Esophagus (tissue), 2 donors: ENCODE measurements at regions not wholly inside any gene's neighbourhood (a gene's known extent, or its start where the extent isn't known, plus 50 kb on each side); places are given as distances from the start of the nearest gene placed in this dataset.

Experiments used
- H3K27ac ChIP-seq, 2 donors: one replicate each; pipeline ENCODE4 v1.5.1; 2013; ENCODE audit warnings: low read depth in 2 of 2, mild to moderate bottlenecking in 2 of 2, inconsistent platforms in 1 of 2, low read length in 1 of 2, moderate library complexity in 1 of 2
- H3K27me3 ChIP-seq, 2 donors: one replicate each; pipeline ENCODE4 v1.6.1; 2013; ENCODE audit warnings: low read length in 2 of 2, control low read depth in 1 of 2, mild to moderate bottlenecking in 1 of 2; ENCODE audit not compliant: insufficient read depth in 2 of 2, control insufficient read depth in 1 of 2
- H3K36me3 ChIP-seq, 2 donors: one replicate each; pipeline ENCODE4 v1.6.1; 2013; ENCODE audit warnings: low read length in 1 of 2; ENCODE audit not compliant: control insufficient read depth in 2 of 2, insufficient read depth in 2 of 2
- H3K4me1 ChIP-seq, 2 donors: one replicate each; pipeline ENCODE4 v1.6.1; 2013; ENCODE audit warnings: low read length in 1 of 2; ENCODE audit not compliant: control insufficient read depth in 2 of 2, insufficient read depth in 2 of 2
- H3K4me3 ChIP-seq, 2 donors: one replicate each; pipeline ENCODE4 v1.5.1; 2013; ENCODE audit warnings: low read length in 2 of 2, mild to moderate bottlenecking in 2 of 2, low read depth in 1 of 2, moderate library complexity in 1 of 2
- H3K9me3 ChIP-seq, 2 donors: one replicate each; pipeline ENCODE4 v1.6.1; 2013; ENCODE audit warnings: mild to moderate bottlenecking in 2 of 2, low read depth in 1 of 2, low read length in 1 of 2, moderate library complexity in 1 of 2; ENCODE audit not compliant: control insufficient read depth in 2 of 2, insufficient read depth in 1 of 2
- WGBS, 2 donors: extraction: QIAGEN DNeasy Blood & Tissue Kit; methylation state at CpG; one replicate each; pipeline ENCODE4 v1.1.7; 2013; 5-methylcytosine and 5-hydroxymethylcytosine counted together
- donor health status: healthy with polysubstance abuse.
- donor health status: Bipolar disorder and iron deficiency.

DNA sequence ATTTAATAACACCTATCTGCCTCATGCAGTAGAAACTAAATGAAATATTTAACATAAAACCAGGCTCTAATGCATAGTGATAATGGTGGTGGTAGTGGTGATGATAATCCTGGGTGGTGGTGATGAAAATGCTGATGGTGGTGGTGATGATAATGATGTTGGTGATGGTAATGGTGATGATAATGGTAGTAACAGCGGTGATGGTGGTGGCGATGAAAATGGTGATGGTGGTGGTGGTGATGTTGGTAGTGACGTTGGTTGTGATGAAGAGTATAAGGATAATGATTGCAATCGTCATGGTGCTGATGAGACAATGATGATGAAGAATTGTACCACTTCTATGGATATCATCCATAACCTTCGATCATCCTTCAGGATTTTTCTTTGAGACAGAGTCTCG lies 173.7 kb upstream of the CDH11 start:
- no peak overlapping the region for H3K27ac ChIP-seq
- H3K36me3 ChIP-seq, result no peaks in the 10 kb centered on the region
- H3K9me3 ChIP-seq, result no peaks in the 10 kb centered on the region
- no peak overlapping the region for H3K4me3 ChIP-seq
- no peaks in the 10 kb centered on the region for H3K27me3 ChIP-seq
- no peaks in the 10 kb centered on the region for H3K4me1 ChIP-seq
- WGBS, 2 donors, result 92 to 93% methylated on average over 6 of the region's 6 CpGs

DNA sequence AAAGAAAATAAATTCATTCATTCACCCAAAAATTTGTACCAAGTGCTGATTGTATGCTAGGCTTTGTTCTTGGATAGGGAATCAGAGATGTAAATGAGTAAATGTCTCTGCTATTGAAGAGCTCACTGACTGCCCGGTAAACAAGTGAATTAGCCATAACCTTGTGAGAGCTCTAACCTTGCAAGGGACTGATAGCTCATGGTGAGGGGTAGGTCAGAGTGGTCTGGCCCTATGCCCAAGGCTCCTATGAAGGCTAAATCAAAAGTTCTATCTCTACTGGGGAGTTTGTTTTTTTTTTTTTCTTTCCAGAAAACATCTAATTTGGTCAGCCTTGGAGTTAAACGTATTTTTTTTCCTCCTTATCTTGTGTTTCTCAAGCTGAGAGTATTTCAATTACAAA lies 172.8 kb upstream of the CDH11 start:
- no peaks in the 10 kb centered on the region for H3K27me3 ChIP-seq
- H3K9me3 ChIP-seq, result no peaks in the 10 kb centered on the region

DNA sequence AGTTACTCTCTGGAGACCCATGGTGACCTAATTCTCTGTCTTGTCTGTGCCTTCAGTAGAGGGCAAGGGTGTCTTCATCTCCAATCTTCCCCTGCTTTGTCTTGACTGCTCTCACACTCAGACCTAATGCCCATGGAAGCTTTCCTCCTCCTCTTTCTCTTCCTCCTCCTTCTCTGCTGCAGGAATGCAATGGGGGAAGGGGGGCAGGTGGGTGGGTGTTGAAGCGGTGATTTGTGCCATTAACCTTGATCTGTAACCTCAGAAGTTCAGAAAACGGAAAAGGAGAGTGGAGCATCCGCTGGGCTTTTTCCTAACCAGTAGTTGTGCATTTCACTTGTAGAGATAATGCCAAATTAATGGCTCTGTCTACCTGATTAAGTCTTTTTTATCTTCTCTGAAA lies 172.3 kb upstream of the CDH11 start:
- H3K9me3 ChIP-seq, result no peaks in the 10 kb centered on the region
- no peaks in the 10 kb centered on the region for H3K36me3 ChIP-seq
- no peaks in the 10 kb centered on the region for H3K27me3 ChIP-seq
- 68 to 75% methylated on average over 3 of the region's 3 CpGs for WGBS, 2 donors
- no peak overlapping the region for H3K27ac ChIP-seq
- no peak overlapping the region for H3K4me3 ChIP-seq
- no peaks in the 10 kb centered on the region for H3K4me1 ChIP-seq

More for the DNA sequence above, 172.8 kb upstream of the CDH11 start:
- H3K4me3 ChIP-seq, result no peak overlapping the region
- no peaks in the 10 kb centered on the region for H3K36me3 ChIP-seq
- no peak overlapping the region for H3K27ac ChIP-seq
- WGBS, 2 donors, result 81 to 85% methylated on average over 2 of the region's 2 CpGs
- H3K4me1 ChIP-seq, result no peaks in the 10 kb centered on the region

DNA sequence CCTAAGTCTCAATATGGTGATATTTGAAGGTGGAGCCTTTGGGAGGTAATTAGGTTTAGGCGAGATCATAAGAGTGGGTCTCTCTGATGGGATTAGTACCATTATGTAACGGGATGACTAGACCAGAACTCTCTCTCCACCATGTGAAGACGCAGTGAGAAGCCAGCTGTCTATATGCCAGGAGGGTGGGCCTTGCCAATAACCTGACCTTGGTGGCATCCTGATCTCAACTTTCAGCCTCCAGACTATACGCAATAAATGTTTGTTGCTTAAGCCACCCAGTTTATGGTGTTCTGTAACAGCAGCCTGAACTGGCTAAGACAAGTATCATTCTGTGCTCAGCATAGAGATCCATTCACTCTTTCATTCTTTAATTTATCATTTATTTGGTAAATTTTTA lies 167.2 kb upstream of the CDH11 start:
- Histone ChIP-seq H3K9me3 (no peaks in the 10 kb centered on the region), H3K4me1 (no peaks in the 10 kb centered on the region), H3K4me3 (no peak overlapping the region), H3K36me3 (peaks cover 0 to 3% of the 10 kb centered on the region in 2 donors), H3K27me3 (no peaks in the 10 kb centered on the region), H3K27ac (no peak overlapping the region)
- 75 to 76% methylated on average over 4 of the region's 4 CpGs for WGBS, 2 donors

DNA sequence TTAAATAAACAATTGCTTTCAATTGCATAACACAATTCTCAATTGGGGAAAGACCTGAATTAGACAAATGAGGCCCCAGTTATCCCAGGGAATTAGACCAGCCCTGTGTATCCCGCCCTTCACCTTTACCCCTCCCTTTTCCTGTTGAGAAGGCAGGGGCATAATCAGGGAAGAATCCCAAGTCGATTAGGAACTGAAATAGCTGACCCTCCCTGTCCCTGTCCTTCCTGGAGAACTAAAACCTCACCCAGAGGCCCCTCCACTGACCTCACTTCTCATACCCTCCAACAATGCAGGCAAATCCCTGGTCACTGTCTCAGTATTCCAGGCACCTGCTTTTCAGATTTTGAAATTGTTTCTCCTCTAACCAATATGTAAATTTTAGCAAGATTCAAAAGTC lies 165.4 kb upstream of the CDH11 start:
- no peaks in the 10 kb centered on the region for H3K4me1 ChIP-seq
- WGBS, 2 donors, result 41 to 45% methylated on average over 2 of the region's 2 CpGs
- H3K27ac ChIP-seq, result no peak overlapping the region
- H3K36me3 ChIP-seq, result peaks cover 0 to 3% of the 10 kb centered on the region in 2 donors
- H3K9me3 ChIP-seq, result no peaks in the 10 kb centered on the region
- H3K4me3 ChIP-seq, result no peak overlapping the region
- no peaks in the 10 kb centered on the region for H3K27me3 ChIP-seq

DNA sequence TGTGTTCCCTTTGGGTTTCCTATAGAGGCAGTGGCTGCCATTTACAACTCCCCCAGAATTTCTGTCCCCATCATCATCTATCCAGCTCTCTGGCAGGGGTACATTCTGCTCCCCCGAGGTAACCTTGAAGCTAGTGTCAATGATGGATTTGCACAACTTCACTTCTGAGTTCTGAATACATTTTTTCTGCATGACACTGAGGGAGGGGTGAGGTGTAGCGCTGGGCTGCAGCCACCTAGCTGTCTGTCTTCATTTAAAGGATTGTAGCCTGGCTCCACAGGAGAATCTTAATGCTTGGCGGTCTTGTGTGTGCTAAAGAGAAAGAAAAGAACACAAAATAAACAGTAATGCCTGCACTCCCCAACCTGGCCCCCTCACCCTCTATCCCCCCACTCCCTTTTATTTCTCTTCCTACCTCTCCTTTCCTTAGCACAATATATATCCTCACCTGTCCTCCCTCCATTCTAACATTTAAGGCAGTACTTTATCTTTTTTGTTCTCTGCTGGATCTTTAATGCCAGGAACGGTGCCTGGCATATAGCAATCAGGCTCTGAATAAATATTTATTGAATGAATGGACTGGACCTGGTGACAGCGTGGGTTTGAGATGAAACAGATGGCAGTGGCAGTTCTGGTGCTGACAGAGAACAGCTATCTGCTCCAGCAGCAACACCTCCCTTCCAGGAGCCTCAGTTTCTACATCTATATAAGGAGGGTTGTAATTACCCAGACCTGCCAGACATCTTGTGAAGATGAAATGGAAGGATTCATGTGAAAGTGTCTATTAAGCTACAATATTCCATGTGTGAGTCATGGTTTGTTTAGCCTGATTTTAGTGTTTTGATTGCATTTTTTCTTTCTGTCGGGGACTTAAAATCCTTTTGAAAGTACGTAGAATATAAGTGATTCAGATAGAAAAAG lies 163.5 kb upstream of the CDH11 start:
- 45 to 54% methylated on average over 7 of the region's 7 CpGs for WGBS, 2 donors
- Histone ChIP-seq H3K36me3 (peaks cover 0 to 3% of the 10 kb centered on the region in 2 donors), H3K4me3 (no peak overlapping the region), H3K27ac (no peak overlapping the region), H3K4me1 (no peaks in the 10 kb centered on the region), H3K27me3 (no peaks in the 10 kb centered on the region), H3K9me3 (no peaks in the 10 kb centered on the region)

DNA sequence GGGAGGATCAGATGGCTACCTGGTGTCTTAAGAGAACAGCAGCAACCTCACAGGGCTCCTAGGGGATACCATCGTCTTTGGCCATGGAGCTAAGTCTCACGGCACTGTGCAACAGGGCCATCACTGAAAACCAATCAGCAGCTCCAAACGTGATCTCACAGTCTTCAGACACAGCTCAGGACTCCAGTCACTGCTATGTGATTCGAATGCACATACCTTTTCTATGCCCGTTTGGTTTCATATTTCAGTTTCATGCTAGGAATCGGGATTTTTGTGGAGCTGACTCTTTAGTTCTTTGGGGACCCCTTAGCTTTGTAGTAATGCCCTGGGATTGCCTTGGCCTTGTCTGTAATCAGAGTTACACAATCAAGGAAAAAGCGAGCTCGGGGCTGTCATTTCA lies 162.8 kb upstream of the CDH11 start:
- Histone ChIP-seq H3K9me3 (no peaks in the 10 kb centered on the region), H3K36me3 (peaks cover 0 to 3% of the 10 kb centered on the region in 2 donors), H3K27me3 (no peaks in the 10 kb centered on the region), H3K4me3 (no peak overlapping the region), H3K27ac (no peak overlapping the region), H3K4me1 (no peaks in the 10 kb centered on the region)
- 60 to 74% methylated on average over 8 of the region's 8 CpGs for WGBS, 2 donors

DNA sequence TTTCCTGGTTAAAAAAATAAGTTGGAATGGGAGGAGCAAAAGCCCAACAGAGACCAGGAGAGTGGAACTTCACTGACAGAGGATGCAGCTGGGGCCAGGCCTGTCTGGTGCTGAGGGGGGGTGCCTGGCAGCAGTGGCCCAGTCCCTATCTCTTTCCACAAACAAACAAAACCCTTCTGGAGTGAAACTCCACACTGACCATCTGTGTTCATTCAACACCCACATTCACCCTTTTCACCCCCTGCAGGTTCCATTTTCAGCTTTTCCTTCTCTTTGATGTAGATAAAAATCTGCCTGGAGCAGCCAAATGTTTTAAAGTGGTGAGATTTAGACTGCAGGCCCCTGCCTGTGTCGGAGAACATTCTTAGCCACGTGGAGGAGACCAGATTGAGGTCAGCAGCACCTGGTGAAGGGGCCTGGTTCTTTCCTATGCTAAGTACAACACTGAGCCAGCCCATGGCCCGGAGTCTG lies 161.4 kb upstream of the CDH11 start:
- Histone ChIP-seq H3K27me3 (no peaks in the 10 kb centered on the region), H3K4me1 (no peaks in the 10 kb centered on the region), H3K9me3 (no peaks in the 10 kb centered on the region), H3K4me3 (no peak overlapping the region), H3K27ac (no peak overlapping the region), H3K36me3 (peaks cover 0 to 3% of the 10 kb centered on the region in 2 donors)
- WGBS, 2 donors, result 45 to 54% methylated on average over 3 of the region's 3 CpGs

DNA sequence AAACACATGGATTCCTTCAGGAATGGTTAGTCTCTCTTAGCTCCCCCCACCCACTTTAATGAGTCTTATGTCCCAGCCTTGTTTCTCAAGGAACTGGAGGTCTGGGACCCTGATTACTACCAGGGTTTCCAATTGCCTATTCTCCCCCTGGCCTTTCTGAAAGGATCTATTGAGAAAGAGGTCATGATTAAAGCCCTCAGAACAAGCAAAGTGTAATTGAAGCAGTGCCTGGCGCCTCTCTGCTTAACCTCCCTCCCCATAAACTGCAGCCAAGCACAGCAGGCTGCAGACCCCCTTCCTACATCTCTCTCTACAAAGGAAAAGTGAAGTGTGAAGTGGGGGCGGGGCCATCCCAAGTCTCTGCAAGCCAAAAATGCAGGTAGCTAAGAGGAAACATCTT lies 159.7 kb upstream of the CDH11 start:
- WGBS, 2 donors, result 69 to 87% methylated on average over 2 of the region's 2 CpGs
- Histone ChIP-seq H3K27ac (no peak overlapping the region), H3K36me3 (peaks cover 0 to 3% of the 10 kb centered on the region in 2 donors), H3K4me1 (no peaks in the 10 kb centered on the region), H3K9me3 (no peaks in the 10 kb centered on the region), H3K4me3 (no peak overlapping the region), H3K27me3 (no peaks in the 10 kb centered on the region)
